ENCODE measurements at regions not wholly inside any gene's neighbourhood (a gene's known extent, or its start where the extent isn't known, plus 50 kb on each side); places are given as distances from the start of the nearest gene placed in this dataset.

GRCh38 chr1:164311377-164311776, 247.6 kb upstream of the PBX1 start:
- DNase-seq = no peak
- CTCF ChIA-PET = no interaction called here
- Histone ChIP-seq H3K27ac (ENCODE audit: insufficient read depth in 1 of 2, low read depth in 1 of 2, low read length in 2 of 2, poor library complexity in 1 of 2, severe bottlenecking in 2 of 2) (no peak overlapping the region), H3K27me3 (replicated peaks in 2 of 5; ENCODE audit: control insufficient read depth in 4 of 5, insufficient read depth in 5 of 5, low read length in 4 of 5) (no peaks in the 10 kb centered on the region), H3K36me3 (ENCODE audit: control insufficient read depth in 4 of 4, insufficient read depth in 4 of 4, low read length in 3 of 4) (no peaks in the 10 kb centered on the region), H3K9me3 (ENCODE audit: control extremely low read depth in 1 of 5, control insufficient read depth in 4 of 5, insufficient read depth in 2 of 5, low read depth in 1 of 5, low read length in 4 of 5) (no peaks in the 10 kb centered on the region), H3K4me1 (ENCODE audit: control extremely low read depth in 1 of 4, control insufficient read depth in 4 of 4, insufficient read depth in 4 of 4, low read length in 3 of 4) (no peaks in the 10 kb centered on the region), H3K4me3 (ENCODE audit: control insufficient read depth in 1 of 7, extremely low read depth in 1 of 7, insufficient read depth in 4 of 7, low read depth in 2 of 7, low read length in 6 of 7) (no peak overlapping the region)
- POLR2A ChIA-PET = no interaction called here
- 96% methylated on average over 4 of the region's 5 CpGs for WGBS (ENCODE audit: insufficient coverage)

GRCh38 chr1:164320790-164321731, 237.9 kb upstream of the PBX1 start:
- 8% methylated on average over 17 of the region's 56 CpGs for WGBS (ENCODE audit: insufficient coverage)
- POLR2A ChIA-PET = interaction anchor here (0.6 kb wide), 2 partner anchors 43 to 1289 kb away, joined by 5 read pairs; no protein-coding TSS in a partner anchor
- H3K4me1 ChIP-seq (ENCODE audit: control extremely low read depth in 1 of 4, control insufficient read depth in 4 of 4, insufficient read depth in 4 of 4, low read length in 3 of 4) = peaks cover 0 to 7% (median 2%) of the 10 kb centered on the region in 4 experiments
- CTCF ChIA-PET = no interaction called here
- peaks cover 9 to 39% (median 17%) of the 10 kb centered on the region in 5 experiments for H3K27me3 ChIP-seq (replicated peaks in 2 of 5; ENCODE audit: control insufficient read depth in 4 of 5, insufficient read depth in 5 of 5, low read length in 4 of 5)
- no peaks in the 10 kb centered on the region for H3K36me3 ChIP-seq (ENCODE audit: control insufficient read depth in 4 of 4, insufficient read depth in 4 of 4, low read length in 3 of 4)
- H3K27ac ChIP-seq (ENCODE audit: insufficient read depth in 1 of 2, low read depth in 1 of 2, low read length in 2 of 2, poor library complexity in 1 of 2, severe bottlenecking in 2 of 2) = no peak overlapping the region
- H3K4me3 ChIP-seq (ENCODE audit: control insufficient read depth in 1 of 7, extremely low read depth in 1 of 7, insufficient read depth in 4 of 7, low read depth in 2 of 7, low read length in 6 of 7) = peak overlapping the region in 5 of 7 experiments; percentile 8 to 63 (median 27)
- peaks cover 0 to 5% (median 0%) of the 10 kb centered on the region in 5 experiments for H3K9me3 ChIP-seq (ENCODE audit: control extremely low read depth in 1 of 5, control insufficient read depth in 4 of 5, insufficient read depth in 2 of 5, low read depth in 1 of 5, low read length in 4 of 5)
- peak in 2 of 3 donors; percentile 8 to 10 for DNase-seq

- 98% methylated on average over 6 of the region's 6 CpGs for WGBS (ENCODE audit: insufficient coverage)
- CTCF ChIA-PET = no interaction called here
Measured at GRCh38 chr1:164325786-164326185, 233.2 kb upstream of the PBX1 start.

GRCh38 chr1:164333387-164333786, 225.6 kb upstream of the PBX1 start:
- POLR2A ChIA-PET = no interaction called here

More at GRCh38 chr1:164325786-164326185, 233.2 kb upstream of the PBX1 start:
- Histone ChIP-seq H3K4me1 (ENCODE audit: control extremely low read depth in 1 of 4, control insufficient read depth in 4 of 4, insufficient read depth in 4 of 4, low read length in 3 of 4) (peaks cover 0 to 5% (median 2%) of the 10 kb centered on the region in 4 experiments), H3K36me3 (ENCODE audit: control insufficient read depth in 4 of 4, insufficient read depth in 4 of 4, low read length in 3 of 4) (no peaks in the 10 kb centered on the region), H3K27me3 (replicated peaks in 2 of 5; ENCODE audit: control insufficient read depth in 4 of 5, insufficient read depth in 5 of 5, low read length in 4 of 5) (peaks cover 0 to 25% (median 9%) of the 10 kb centered on the region in 5 experiments), H3K27ac (ENCODE audit: insufficient read depth in 1 of 2, low read depth in 1 of 2, low read length in 2 of 2, poor library complexity in 1 of 2, severe bottlenecking in 2 of 2) (no peak overlapping the region), H3K4me3 (ENCODE audit: control insufficient read depth in 1 of 7, extremely low read depth in 1 of 7, insufficient read depth in 4 of 7, low read depth in 2 of 7, low read length in 6 of 7) (no peak overlapping the region), H3K9me3 (ENCODE audit: control extremely low read depth in 1 of 5, control insufficient read depth in 4 of 5, insufficient read depth in 2 of 5, low read depth in 1 of 5, low read length in 4 of 5) (peaks cover 0 to 3% (median 0%) of the 10 kb centered on the region in 5 experiments)
- POLR2A ChIA-PET = no interaction called here
- DNase-seq = no peak

GRCh38 chr1:164337394-164337793, 221.6 kb upstream of the PBX1 start:
- H3K9me3 ChIP-seq (ENCODE audit: control extremely low read depth in 1 of 5, control insufficient read depth in 4 of 5, insufficient read depth in 2 of 5, low read depth in 1 of 5, low read length in 4 of 5) = peaks cover 0 to 8% (median 0%) of the 10 kb centered on the region in 5 experiments
- no peak for DNase-seq
- no peak overlapping the region for H3K27ac ChIP-seq (ENCODE audit: insufficient read depth in 1 of 2, low read depth in 1 of 2, low read length in 2 of 2, poor library complexity in 1 of 2, severe bottlenecking in 2 of 2)
- no CpG with 5 or more reads among the region's 2 CpGs for WGBS (ENCODE audit: insufficient coverage)
- H3K4me3 ChIP-seq (ENCODE audit: control insufficient read depth in 1 of 7, extremely low read depth in 1 of 7, insufficient read depth in 4 of 7, low read depth in 2 of 7, low read length in 6 of 7) = no peak overlapping the region
- H3K27me3 ChIP-seq (replicated peaks in 2 of 5; ENCODE audit: control insufficient read depth in 4 of 5, insufficient read depth in 5 of 5, low read length in 4 of 5) = no peaks in the 10 kb centered on the region
- H3K36me3 ChIP-seq (ENCODE audit: control insufficient read depth in 4 of 4, insufficient read depth in 4 of 4, low read length in 3 of 4) = no peaks in the 10 kb centered on the region
- no peaks in the 10 kb centered on the region for H3K4me1 ChIP-seq (ENCODE audit: control extremely low read depth in 1 of 4, control insufficient read depth in 4 of 4, insufficient read depth in 4 of 4, low read length in 3 of 4)
- CTCF ChIA-PET = no interaction called here
- POLR2A ChIA-PET = no interaction called here

More at GRCh38 chr1:164333387-164333786, 225.6 kb upstream of the PBX1 start:
- CTCF ChIA-PET = no interaction called here
- 95% methylated on average over 2 of the region's 5 CpGs for WGBS (ENCODE audit: insufficient coverage)
- H3K27me3 ChIP-seq (replicated peaks in 2 of 5; ENCODE audit: control insufficient read depth in 4 of 5, insufficient read depth in 5 of 5, low read length in 4 of 5) = no peaks in the 10 kb centered on the region
- H3K4me3 ChIP-seq (ENCODE audit: control insufficient read depth in 1 of 7, extremely low read depth in 1 of 7, insufficient read depth in 4 of 7, low read depth in 2 of 7, low read length in 6 of 7) = no peak overlapping the region
- no peaks in the 10 kb centered on the region for H3K4me1 ChIP-seq (ENCODE audit: control extremely low read depth in 1 of 4, control insufficient read depth in 4 of 4, insufficient read depth in 4 of 4, low read length in 3 of 4)
- no peak overlapping the region for H3K27ac ChIP-seq (ENCODE audit: insufficient read depth in 1 of 2, low read depth in 1 of 2, low read length in 2 of 2, poor library complexity in 1 of 2, severe bottlenecking in 2 of 2)
- H3K36me3 ChIP-seq (ENCODE audit: control insufficient read depth in 4 of 4, insufficient read depth in 4 of 4, low read length in 3 of 4) = no peaks in the 10 kb centered on the region
- DNase-seq = no peak
- H3K9me3 ChIP-seq (ENCODE audit: control extremely low read depth in 1 of 5, control insufficient read depth in 4 of 5, insufficient read depth in 2 of 5, low read depth in 1 of 5, low read length in 4 of 5) = no peaks in the 10 kb centered on the region

- DNase-seq = no peak
- CTCF ChIA-PET = no interaction called here
- no peak overlapping the region for H3K4me3 ChIP-seq (ENCODE audit: control insufficient read depth in 1 of 7, extremely low read depth in 1 of 7, insufficient read depth in 4 of 7, low read depth in 2 of 7, low read length in 6 of 7)
- no peaks in the 10 kb centered on the region for H3K27me3 ChIP-seq (replicated peaks in 2 of 5; ENCODE audit: control insufficient read depth in 4 of 5, insufficient read depth in 5 of 5, low read length in 4 of 5)
- POLR2A ChIA-PET = no interaction called here
- H3K9me3 ChIP-seq (ENCODE audit: control extremely low read depth in 1 of 5, control insufficient read depth in 4 of 5, insufficient read depth in 2 of 5, low read depth in 1 of 5, low read length in 4 of 5) = peaks cover 0 to 11% (median 0%) of the 10 kb centered on the region in 5 experiments
- no peaks in the 10 kb centered on the region for H3K4me1 ChIP-seq (ENCODE audit: control extremely low read depth in 1 of 4, control insufficient read depth in 4 of 4, insufficient read depth in 4 of 4, low read length in 3 of 4)
- 100% methylated on average over 1 of the region's 1 CpG for WGBS (ENCODE audit: insufficient coverage)
- H3K27ac ChIP-seq (ENCODE audit: insufficient read depth in 1 of 2, low read depth in 1 of 2, low read length in 2 of 2, poor library complexity in 1 of 2, severe bottlenecking in 2 of 2) = no peak overlapping the region
- no peaks in the 10 kb centered on the region for H3K36me3 ChIP-seq (ENCODE audit: control insufficient read depth in 4 of 4, insufficient read depth in 4 of 4, low read length in 3 of 4)
Measured at GRCh38 chr1:164337885-164338284, 221.1 kb upstream of the PBX1 start.

- no peak for DNase-seq
- Histone ChIP-seq H3K36me3 (ENCODE audit: control insufficient read depth in 4 of 4, insufficient read depth in 4 of 4, low read length in 3 of 4) (no peaks in the 10 kb centered on the region), H3K4me3 (ENCODE audit: control insufficient read depth in 1 of 7, extremely low read depth in 1 of 7, insufficient read depth in 4 of 7, low read depth in 2 of 7, low read length in 6 of 7) (no peak overlapping the region), H3K9me3 (ENCODE audit: control extremely low read depth in 1 of 5, control insufficient read depth in 4 of 5, insufficient read depth in 2 of 5, low read depth in 1 of 5, low read length in 4 of 5) (peaks cover 0 to 12% (median 0%) of the 10 kb centered on the region in 5 experiments), H3K27me3 (replicated peaks in 2 of 5; ENCODE audit: control insufficient read depth in 4 of 5, insufficient read depth in 5 of 5, low read length in 4 of 5) (no peaks in the 10 kb centered on the region), H3K4me1 (ENCODE audit: control extremely low read depth in 1 of 4, control insufficient read depth in 4 of 4, insufficient read depth in 4 of 4, low read length in 3 of 4) (no peaks in the 10 kb centered on the region), H3K27ac (ENCODE audit: insufficient read depth in 1 of 2, low read depth in 1 of 2, low read length in 2 of 2, poor library complexity in 1 of 2, severe bottlenecking in 2 of 2) (no peak overlapping the region)
- WGBS (ENCODE audit: insufficient coverage) = 62% methylated on average over 2 of the region's 2 CpGs
- ChIA-PET CTCF (no interaction called here), POLR2A (no interaction called here)
Measured at GRCh38 chr1:164343189-164343588, 215.8 kb upstream of the PBX1 start.

All from common myeloid progenitor, CD34-positive (primary cell).